GM21526 (cell line): ENCODE measurements at regions not wholly inside any gene's neighbourhood (a gene's known extent, or its start where the extent isn't known, plus 50 kb on each side); places are given as distances from the start of the nearest gene placed in this dataset.

Source experiments
- ATAC-seq: cut with Tn5 transposase; IDR thresholded peaks from one replicate; pipeline ENCODE4 v1.9.1; 2021; ENCODE audit warnings: moderate library complexity; ENCODE audit not compliant: unreplicated experiment, low FRiP score

DNA sequence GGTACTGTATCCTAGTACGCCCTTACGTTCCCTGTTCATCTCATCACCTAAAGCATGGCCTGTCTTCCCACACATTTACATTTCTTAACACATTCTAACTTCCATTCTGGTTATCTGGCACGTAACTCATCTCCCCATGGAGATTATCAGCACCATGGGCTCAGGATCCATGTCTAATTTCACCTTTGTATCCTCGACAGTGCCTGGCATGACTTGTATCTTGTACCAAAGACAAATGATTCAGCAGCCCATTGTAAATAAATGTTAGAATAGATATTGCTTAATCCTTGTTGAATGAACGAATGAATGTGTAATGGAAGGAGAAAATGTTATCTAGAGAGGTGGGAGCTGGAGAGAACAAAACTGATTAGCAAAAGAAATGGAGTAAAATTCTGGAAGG, 69.7 kb upstream of the TPM1 start:
- no peak for ATAC-seq

DNA sequence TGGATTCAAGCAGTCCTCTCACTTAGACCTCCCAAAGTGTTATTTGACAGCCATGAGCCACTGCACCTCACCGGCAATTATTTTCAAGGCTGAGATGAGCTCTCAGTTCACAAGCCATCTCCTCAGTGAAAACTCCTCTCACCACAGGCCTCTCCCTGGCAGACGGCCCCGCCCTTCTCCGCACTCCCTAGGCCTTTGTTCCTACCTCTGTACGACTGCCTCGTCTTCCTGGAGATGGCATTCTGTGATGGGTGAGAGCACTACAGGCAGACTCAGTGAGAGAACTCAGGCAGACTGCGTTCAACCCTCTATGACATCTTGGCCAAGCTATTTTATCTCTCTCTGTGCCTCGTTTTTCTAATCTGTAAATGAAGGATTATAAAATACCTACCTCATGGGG, 67.0 kb upstream of the TPM1 start:
- ATAC-seq, result no peak

DNA sequence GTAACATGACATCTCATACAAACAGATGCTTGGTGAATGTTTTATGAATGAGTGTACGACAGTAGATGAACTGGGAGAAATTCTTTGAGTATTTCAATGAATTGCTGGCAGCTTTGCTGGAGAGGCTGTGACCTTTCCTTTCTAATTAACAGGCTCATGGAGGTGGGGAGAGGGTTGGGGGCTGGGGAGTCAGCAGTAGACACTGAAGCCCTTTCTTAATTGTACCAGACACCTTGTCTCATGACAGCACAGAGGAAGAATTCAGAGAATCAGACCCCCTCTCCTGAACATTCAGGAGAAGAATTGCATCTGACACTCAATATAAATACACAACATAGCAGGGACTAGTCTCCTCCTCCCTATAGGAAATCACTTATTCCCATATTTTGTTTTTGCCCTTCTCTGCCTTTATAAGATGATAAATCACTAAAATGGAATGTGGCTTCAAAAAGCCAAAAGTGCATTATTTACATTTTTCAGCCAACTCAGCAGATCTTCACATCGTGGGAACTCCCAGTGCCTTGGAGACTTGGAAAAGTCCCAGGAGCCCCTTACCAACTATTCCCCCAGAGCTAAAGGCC, 66.2 kb upstream of the TPM1 start:
- ATAC-seq, result no peak

DNA sequence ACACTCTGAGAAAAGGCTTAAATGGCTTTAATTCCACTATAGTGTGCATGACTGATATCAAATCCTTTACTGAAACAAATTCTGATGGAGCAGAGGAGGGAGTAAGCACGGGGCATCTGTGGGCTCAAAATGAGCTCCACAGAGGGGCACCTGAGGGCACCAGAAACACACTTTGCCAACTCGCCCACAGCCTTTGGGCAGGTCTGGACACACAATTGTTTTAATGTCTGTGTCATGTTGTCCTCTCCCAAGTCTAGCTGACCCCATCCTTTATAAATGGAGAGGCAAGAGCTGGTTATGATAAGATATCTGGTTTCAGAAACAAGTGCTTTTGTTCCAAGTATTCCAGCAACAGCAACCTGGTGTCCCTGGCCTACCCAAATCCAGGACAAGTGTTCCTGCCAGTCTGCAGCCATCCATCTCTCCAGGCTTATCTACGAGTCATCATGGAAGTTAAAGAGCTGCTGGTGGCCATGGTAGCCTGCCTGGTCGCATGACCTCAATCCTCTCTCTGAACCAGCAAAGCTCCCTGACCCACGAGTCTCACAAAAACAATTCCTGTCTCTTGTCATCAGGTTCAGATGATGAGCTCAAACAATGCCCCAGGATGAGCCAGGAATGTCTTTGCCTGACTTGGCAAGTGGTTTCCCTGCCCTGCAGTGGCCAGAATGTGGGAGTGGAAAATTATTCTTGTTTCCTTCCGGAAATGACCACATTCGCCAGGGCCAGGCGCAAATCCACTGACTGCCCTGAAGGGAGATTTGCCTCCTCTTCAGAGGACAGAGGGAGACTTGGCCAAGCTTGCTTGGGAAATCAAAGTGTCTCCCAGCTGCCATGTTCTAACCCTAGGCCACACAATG, 64.4 kb upstream of the TPM1 start:
- ATAC-seq, result no peak

DNA sequence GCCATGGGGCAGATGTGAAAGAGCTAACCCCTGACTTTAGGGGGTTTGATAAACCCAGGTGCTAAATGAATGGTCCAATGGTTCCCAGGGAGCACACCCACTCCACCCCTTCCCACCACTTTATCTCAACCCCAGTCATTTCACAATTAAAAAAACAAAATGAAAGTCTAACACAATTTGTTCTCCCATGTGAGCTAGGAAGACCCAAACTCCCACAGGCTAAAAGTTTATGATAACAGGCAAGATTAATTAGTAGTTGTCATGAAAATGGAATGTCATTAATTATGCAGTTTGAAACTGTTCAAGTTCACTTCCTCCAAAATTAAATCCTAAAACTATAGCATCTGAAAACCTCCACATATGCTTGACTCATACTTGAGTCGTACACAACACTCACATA, 63.3 kb upstream of the TPM1 start:
- no peak for ATAC-seq

DNA sequence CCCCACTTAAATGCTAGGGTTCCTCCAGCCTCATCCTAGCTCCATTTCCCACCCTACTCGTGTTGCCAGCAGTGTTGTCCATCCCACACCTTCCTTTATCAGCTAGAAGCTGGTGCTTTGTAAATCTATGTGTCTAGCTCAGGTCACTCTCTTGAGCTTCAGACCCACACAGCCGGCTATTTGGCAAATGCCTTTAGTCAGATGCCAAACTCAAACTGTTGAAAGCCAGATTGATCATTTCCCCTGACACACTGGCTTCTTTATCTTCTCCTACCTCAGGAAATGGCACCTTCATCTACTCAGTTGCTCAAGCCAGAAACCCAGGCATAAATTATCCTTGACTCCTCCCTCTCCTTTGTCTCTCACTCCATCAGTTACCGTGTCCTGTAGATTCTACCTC, 61.5 kb upstream of the TPM1 start:
- no peak for ATAC-seq

DNA sequence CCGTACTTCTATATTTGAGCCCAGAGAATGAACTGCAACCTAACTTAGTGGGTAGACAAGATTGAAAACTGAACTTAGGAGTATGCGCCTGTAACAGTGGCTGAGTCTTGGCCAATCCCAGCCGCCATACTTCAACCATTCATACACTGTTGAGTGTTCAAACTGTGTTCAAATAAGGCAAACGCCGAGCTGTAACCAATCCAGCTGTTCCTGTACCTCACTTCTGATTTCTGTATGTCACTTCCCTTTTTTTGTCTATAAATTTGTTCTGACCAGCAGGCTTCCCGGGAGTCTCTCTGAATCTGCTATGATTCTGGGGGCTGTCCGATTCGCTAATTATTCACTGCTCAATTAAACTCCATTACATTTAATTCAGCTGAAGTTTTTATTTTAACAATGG, 58.6 kb upstream of the TPM1 start:
- ATAC-seq, result no peak

DNA sequence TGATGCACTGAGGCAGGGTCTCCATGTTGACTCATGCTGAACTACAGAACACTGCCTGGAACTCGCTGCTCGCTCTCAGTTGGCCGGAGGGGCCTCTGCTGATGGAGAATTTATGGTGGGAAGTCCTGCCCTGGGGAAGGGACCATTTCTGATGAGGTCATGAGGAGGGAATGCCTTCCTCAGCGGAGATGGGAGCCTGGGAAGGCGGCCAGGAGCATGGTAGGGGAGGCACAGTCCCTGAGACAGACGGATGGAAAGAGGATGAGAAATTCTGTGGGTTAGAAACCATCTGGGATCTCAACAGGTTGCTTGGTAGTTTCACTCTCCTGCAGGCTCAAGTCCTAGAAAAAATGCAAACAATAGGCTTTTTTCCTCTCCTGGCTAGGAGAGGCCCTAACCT, 56.8 kb upstream of the TPM1 start:
- ATAC-seq, result no peak

DNA sequence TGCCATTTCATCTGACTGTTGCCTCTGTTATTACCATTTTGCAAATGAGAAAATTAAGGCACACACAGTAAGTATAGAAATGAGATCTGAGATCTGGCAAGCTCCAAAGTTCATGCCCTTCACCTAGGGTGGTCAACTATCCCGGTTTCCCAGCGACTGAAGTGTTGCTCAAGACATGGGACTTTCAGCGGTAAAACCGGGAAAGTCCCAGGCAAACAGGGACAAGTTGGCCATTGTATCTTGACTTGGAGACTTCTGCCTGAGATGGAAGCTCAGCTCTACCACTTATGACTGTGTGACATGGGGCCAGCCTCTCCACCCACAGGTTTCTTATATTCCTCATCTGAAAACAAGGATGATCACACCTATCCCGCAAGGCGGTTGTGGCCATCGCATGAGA, 55.6 kb upstream of the TPM1 start:
- ATAC-seq, result no peak

DNA sequence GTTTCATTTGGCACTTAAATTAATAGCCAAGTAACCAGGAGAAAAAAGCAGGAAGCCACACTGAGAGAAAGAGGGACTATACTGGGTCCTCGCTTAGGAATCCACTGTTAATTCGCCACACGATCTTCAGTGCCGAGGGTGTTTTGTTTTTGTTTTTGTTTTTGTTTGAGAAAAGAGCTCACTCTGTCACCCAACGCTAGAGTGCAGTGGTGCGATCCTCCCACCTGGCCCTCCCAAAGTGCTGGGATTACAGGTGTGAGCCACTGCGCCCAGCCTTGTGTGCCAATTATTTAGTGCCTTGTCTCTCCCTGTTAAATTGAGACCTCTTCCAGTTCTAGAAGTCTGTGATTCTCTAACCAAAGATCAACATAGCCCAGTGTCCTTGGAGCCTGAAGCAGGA, 53.8 kb upstream of the TPM1 start:
- no peak for ATAC-seq

DNA sequence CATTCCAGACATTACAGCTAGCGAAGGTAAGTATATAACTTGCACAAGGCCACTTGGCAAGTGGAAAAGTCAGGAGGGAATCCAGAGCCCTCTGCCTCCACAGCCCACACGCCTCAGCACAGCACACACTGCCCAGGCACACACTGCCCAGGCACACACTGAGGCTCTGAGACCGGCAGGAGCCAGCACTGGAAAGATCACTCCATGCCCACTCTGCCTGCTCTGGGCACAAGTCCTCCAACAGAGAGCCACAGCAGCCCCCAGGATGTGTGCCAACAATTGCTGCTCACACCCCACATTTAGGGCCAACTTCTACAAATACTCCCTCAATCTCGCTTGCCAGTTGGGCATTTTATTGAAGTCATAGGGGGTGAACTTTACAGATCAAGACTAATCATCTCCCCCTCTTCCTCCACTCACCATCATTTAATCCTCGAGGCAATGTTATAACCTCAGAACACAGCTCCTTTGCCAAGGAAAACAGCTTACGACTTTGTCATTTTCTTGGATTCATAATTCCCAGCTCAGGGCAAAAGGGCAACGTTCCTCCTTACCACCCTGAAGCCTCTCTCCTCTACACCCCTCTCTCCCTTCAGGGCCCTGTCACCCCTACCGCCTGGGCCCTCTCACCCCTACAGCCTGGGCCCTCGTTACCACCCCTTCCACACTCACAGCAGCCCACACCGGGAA, 53.0 kb upstream of the TPM1 start:
- ATAC-seq, result no peak

DNA sequence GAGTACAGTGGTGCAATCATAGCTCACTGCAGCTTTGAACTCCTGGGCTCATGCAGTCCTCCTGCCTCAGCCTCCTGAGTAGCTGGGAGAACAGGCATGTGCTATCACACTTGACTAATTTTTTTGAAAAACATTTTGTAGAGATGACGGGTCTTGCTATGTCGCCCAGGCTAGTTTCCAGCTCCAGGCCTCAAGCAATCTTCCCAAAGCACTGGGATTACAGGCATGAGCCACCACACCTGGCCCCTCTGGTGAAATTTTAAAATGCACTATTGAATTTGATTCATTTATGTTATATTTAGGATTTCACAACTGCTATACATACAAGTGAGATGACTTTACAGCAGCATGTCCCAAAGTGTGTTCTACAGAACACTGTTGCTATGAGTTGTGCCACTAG, 50.8 kb upstream of the TPM1 start:
- no peak for ATAC-seq

DNA sequence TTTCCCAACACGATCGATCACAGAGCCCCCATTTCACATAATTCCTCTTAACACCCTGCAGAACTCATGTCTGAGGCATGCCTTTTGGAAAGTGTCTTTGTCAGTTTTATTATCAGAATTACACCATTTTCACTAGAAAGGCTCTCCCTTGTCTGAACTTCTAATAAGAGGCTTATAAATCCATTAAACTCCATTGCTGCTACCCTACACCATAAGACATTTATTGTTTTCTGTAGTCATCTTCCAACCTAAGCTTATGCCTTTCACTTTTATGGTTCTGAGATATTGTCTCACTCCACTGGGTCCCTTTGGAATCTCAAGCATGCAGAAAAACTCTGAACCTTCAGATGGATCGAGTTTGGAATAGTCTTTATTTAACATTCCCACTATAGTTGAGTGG, 50.2 kb upstream of the TPM1 start:
- ATAC-seq, result no peak
